Stimulated activated CD8-positive, alpha-beta memory T cell treated with anti-CD3 and anti-CD28 coated beads, Interleukin-12 subunit alpha, Interleukin-12 subunit beta, amount 100 ng/mL, for 4 hours (primary cell): ENCODE measurements at regions not wholly inside any gene's neighbourhood (a gene's known extent, or its start where the extent isn't known, plus 50 kb on each side); places are given as distances from the start of the nearest gene placed in this dataset.
A peak's percentile ranks its signal among the peaks of the same experiment; 100 is the strongest.
"Not testable (repeated sequence)": the region's sequence is repeated elsewhere in the genome, so short reads cannot be mapped to it uniquely, and the experiment has no call there.

Source experiments
- DNase-seq: peaks from one replicate; pipeline ENCODE4 v3.0.0-alpha.2; 2020; ENCODE audit warnings: low read depth

DNA sequence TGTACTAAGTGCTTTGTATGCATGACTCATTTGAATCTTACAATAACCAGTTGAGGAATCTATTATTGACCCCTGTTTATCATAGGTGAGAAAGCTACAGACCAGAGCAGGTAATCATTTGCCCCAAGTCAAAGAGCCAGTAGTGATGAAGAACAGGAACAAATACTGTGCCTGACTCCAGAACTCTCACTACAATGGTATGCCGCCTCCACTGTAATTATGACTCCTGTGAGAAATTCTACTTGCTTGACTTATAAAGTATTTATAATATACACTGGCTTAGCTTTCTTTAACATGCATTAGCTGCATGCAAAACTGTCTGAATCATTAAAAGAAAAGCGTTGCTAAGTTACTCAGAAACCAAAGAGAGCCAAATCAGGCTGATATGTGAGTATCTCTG, 92.6 kb downstream of the ZNF281 start:
- DNase-seq = no peak

DNA sequence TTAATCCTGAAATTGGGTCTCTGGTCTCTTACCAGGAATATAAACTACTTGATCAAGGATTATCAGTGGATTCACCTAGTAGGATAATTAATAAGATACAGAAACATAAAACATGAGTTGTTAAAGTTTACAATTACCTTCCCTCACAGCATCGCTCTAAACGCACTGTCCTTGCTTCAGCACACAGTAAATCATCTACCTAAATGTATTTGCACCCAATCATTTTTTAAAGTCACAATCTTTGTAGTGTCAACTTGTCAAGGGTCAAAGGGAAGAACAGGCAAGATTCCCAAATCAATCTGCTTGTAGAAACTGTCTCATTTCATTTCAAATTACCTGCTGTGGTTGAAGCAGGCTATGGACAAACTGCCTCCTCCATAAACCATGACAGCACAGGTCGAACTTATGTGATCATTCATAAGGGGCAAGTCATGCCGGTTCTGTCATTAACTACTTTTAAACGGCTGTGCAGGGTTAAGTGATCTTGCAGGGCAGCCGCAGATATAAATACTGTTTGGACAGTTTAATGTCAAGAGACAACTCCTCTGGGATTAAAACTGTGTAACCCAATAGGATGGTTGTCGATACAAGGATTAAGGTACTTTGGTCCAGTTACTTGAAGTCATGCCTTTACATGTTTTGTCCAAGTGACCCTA, 93.6 kb downstream of the ZNF281 start:
- DNase-seq = no peak

DNA sequence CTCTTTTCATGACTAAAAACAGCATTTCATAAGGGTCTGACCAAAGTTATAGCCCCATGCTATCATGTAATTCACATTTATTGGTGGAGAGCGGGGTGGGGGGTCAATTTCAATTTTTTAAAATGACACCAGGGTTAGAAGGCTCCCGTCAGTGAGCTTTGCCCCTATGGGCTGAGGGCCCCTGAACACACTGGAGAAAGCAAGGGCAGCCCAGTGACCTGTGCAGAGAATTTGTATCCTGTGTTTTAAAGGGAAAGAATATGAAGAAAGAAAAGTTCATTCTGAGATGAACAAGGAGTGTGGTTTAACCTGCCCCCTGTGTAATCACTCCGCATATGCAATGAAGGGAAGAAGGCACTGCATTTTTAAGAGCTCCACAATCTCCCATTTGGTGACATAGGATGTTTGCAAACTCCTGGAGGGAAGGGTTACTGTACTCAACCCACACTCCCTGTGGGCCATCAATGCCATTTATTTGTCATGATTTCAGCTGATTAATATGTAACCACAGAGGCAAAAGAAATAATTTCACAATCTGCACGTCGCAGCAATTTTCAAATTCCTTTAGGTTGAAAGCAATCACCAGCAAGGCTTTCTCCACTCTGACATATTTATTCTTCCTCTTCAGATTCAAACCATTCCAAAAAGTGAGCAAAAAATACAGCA, 95.6 kb downstream of the ZNF281 start:
- DNase-seq = no peak

DNA sequence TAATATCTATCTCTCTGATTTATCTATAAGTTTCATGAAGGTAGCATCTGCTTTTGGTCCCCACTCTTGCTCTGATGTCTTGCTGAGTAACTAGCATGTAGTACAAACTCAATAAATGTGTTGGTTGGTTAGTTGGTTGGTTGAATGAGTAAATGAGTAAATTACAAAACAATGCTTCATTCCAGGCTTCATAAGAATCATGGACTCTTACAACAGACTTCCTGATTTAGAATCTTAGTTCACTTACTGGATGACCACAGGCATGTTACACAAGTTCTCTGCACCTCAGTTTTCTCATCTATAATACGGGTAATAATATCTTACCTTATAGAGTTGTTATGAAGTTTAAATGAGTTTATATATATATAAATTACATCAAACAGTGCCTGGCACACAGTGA, 98.6 kb downstream of the ZNF281 start:
- no peak for DNase-seq

DNA sequence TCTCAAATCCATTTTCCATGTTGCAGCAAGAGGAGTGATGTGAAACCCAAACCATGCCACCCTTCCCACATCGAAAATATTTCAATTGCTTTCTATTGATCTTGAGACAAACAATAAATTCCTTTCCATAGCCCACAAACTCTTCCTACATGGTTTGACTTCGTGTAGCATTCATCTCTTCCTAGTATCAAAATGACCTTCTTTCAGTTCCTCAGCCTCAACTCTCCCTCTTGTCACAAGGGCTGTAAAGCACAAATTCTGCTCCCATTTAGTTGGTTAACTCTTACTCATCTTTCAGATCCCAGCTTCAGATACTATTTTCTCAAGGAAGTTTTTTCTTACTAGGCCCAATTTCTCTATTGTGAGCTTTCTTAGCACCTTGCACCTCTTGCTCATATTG, 99.0 kb downstream of the ZNF281 start:
- no peak for DNase-seq

DNA sequence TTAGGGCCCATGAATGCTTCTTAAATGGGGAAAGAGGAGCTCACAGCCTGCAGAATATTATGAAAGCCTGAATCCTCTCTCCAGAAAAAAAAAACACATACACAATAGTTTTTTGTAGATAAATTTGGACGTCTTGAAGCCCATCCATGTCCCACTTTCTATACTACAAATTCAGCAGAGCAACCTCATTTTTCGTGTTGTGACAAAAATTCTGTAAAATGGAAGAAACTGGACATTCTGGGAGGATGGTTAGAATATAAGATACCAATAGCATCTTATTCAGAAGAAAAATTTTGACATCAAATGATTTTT, 102.1 kb downstream of the ZNF281 start:
- DNase-seq = no peak

DNA sequence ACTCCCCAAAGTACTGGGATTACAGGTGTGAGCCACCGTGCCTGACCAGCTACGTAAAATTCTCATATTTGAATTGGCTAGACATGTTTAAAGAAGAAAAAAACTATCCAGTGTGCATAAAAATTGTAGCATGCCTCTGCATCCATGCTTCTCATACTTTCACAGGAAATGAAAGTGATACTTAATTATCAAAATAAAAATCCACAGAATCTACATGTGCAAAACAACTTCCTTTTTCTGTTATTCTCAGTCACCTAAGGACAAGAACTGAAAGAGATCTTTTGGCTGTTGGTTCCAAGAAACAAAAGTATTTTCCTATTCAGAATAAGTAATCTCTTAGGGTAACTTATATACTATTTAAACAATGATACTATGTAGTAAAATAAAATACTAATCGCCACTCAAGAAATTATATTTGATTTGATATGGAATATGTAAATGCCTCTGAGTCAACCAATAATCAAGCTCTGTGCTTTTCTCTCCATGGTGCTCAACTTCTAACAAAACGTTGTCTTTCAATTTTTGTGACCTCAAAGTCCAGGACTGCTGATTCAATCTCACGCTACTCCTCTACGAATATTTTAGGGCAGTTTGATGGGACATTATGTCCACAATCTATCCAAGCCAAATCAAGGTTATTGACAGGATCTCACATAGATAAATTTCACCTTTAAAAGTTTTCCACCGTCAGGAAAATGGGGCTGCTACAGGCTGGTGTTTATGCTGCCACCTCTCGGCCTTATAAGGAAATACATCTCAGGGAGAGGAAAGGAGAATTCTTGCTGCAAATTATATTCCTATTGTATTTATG, 102.7 kb downstream of the ZNF281 start:
- DNase-seq = no peak

DNA sequence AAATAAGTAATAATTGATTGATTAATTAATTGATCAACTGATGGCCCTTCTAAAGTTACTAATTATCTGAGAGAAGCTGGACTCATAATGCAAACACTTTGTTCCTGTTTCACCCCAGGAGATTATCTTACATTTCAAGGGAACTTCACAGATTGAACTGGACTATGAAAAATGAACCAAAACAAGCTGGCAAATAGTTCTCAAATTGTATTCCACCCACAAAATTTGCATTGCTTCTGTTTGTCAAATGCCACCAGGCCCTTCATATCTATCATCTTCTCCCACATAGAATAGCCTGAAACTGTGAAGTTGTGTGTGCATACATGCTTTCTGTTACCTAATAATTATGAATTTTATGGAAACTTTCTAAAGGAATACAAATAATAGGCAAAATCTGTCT, 104.0 kb downstream of the ZNF281 start:
- DNase-seq = no peak

DNA sequence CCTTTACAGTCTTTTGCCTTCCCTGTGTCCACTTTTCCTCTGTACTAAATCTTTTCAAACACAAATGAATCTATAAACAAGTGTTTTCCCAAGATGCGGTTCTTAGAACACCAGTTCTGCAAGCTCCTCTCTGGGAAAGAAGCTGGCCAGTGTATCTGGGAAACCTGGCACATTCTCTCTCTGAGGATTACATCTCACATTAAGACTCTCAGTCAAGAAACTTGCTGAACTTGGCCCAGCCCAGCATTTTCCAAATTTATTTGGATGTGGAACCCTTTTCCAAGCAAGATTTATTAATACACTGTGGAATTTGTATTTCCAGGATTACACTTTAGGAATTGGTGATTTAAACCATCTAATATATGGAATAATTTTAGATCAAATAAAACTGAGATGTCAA, 105.7 kb downstream of the ZNF281 start:
- no peak for DNase-seq

DNA sequence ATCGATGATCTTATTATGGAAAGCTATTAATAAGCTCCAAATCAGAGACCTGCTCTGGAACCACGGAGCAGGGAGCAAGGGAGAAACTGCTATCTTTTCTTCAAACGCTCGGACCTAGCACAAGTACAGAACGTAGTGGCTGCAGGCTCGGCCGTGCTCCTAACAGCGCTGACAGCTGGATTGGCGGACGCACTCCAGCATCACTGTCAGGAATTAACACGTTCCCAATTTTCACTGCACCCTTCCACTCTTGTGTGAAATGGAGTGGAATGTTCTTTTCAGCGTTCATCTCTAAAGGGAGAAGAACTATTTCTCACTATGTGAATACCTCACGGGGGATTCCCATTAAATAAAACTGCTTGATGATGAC, 106.9 kb downstream of the ZNF281 start:
- no peak for DNase-seq

DNA sequence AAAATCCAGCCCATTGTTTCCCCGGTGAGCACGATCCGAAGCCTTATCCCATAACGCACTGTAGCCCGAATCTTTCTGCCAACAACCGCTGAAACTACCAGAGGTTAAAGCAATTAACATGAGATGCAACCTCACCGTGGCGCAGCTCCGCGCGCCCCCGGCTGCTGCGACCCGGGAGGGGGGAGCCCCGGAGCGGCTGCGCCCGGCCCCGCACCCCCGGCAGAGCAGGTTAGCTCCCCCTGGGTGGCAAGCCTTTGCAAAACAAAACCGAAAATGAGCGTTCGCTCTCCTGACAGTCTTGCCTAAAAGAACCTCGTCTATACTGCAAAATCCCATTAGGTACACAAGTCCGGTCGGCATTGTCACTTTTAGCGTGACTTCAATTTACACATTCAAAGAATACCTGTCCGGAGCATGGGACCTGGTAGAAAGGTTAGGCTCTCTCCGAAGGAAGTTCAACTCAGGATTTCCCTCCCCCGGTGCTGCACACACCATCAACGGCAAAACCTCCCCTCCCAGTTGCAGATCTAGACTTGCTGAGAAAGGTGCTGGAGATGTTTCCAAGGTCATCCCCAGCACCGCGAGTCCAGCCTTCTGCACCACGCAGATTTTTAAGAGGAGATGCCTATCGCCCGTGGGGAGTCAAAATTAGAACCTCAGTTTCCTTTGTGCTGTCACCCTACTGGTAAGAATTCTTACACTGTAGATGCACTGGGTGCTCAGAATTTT, 107.5 kb downstream of the ZNF281 start:
- peak; percentile 52 for DNase-seq

DNA sequence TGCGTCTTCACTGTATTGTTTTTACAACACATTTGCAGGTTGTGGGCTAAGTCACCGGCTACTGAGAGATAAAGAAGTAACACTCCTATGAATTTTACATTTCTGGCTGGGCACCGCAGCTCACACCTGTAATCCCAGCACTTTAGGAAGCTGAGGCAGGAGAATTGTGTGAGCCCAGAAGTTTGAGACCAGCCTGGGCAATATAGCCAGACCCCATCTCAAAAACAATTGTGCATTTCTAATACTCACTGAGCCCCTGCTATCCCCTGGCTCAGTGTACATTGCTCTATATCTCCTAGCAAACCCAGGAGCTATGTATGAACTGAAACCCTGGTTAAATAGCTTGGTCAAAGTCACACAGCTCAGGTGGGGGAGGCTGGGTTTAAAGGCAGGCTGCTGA, 108.7 kb downstream of the ZNF281 start:
- no peak for DNase-seq

DNA sequence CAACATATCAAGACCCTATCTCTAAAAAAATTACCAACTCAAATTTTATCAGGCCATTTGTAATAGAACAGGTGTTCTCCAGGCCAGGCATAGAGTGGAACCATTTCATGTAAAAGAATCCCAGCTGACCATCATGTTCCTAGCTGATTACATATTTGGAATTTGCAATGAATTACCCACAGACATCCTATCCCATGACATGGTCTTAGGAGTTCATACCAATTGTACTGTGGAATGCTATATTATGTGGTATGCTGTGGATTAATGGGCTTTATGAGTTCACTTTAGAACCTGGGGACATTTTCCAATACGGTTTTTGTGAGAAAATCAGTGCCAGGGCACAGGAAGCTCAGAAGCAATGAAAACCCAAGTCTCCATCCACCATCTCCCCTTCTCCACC, 110.3 kb downstream of the ZNF281 start:
- no peak for DNase-seq

DNA sequence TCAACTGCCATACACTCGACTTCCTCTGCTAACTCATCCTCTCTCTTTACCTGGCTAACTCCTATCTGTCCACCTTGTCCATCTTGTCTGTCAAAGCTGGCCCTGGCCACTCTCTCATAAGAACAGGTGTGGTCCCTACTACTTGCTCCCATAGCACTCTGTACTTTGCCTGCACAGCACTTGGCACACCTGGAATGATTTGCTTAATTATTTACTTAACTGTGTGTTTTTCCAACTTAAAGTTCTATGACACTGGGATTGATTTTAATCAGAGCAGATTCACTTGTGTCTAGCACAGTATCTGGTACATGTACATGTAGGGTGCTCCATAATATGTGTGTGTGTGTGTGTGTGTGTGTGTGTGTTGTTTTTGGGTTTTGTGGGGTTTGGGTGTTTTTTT, 111.6 kb downstream of the ZNF281 start:
- no peak for DNase-seq

DNA sequence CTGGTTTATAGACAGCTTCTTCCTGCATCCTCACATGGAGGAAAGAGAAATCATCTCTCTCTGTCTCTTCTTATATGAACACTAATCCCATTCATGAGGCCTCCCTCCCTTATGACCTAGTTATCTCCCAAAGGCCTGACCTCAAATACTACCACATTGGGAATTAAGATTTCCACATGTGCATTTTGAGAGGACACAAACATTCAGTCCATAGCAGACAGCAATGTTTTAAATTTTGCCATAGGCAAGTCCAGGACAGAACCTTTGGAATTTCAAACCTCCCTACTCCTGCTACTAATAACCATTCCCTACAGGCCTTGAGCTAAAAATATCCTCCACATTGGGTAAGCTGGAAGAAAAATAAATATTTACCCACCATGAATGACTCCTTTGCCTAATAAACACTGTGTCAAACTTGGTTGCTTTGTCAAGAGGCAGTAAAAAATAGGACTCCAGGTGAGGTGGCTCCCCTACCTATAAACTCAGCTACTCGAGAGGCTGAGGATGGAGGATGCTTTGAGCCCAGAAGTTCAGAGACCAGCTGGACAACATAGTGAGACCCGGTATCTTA, 113.7 kb downstream of the ZNF281 start:
- DNase-seq = no peak

DNA sequence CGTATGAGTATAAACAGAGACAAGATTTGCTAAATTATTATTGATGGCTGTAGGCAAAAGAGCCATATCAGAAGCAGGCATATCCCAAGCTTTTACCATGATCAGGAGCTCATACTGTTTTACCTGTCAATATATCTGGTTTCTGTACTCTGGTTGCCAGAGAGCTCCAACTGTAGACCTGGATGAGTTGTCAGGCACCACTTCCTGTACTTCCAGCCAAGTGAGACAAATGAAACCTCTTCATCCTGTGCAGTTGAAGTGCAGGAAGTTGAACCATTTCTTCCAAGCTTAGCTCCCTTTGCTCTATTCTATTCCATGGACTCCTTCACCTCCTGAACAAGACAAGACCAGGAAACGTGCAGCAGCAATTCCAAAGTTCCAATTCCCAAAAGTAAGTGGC, 115.6 kb downstream of the ZNF281 start:
- DNase-seq = no peak

DNA sequence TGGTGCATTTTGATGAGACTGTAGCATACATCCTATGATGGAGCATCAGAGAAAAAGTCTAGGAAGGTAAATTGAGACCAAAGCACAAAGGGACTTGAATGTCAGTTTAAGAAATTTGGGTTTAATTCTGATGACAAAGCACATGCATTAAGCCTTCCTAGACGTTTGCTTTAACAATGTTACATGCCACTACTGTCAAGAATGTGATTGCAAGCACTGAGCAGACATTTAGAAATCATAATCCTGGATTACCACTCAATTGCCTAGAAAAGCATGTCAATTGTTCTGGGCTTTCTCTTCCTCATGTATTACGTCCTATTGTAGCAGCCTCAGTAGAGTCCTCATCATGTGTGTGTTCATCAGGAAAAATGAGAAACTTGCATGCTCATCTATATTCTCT, 117.1 kb downstream of the ZNF281 start:
- no peak for DNase-seq

DNA sequence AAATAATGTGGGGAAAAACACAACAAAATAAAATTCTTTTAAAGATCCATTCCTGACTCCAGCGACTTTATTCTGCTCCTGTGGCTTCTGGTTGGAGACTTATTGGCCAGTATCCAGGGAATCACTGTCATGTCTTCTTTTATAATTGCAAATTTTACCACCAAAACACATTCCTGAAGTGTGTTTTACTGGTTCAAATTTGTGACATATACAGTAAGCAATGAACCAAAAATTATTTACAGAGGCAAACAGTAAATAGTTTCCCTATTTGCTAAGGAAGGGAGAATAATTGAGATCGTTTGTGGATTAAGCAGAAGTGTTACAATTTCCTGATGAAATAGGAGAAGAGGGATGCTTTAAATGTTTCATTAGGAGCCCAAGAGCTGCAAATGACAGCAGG, 118.7 kb downstream of the ZNF281 start:
- no peak for DNase-seq

DNA sequence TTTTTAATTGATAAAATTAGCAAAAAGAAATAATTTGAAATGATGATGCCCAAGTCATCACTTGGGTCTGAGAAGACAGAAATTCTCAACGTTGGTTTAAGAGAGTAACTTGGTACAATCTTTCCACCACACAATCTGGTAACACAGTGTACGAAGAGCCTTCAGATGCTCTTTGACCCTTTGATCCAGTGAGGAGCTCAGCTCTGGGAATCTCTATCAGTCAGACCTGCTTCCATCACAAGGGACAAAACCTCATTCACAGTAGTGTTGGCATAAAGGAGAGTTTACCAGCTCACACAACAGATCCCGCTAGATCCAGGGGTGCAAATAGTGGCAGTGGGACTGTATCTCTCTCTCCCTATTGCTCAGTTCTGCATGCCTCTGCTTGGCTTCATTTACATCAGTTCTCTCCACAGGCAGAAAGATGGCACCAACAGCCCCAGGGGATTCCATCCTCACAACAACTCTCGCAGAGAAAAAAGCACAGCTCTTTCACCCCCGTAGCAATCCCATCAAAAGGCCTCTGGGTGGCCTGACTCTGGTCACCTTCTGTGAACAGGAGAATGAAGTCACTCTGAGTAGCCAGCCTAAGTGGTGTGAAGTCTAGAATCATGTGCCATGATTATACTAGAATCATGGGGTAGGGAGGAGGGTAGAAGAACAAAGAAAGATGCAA, 119.7 kb downstream of the ZNF281 start:
- no peak for DNase-seq

DNA sequence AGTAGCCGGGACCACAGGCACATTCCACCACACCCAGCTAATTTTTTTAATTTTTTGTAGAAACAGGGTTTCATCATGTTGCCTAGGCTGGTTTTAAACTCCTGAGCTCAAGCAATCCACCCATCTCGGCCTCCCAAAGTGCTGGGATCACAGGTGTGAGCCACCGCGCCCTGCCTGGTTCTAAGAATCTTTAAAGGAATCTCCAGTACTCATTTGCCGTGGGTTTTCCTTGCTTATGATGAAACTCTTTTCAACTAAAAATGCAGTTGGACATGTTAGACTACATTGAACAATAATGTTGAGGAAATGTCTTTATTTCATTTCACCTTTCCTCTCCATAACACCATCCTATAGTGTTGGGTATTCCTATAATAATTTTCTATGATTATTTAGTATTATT, 121.6 kb downstream of the ZNF281 start:
- DNase-seq = no peak

DNA sequence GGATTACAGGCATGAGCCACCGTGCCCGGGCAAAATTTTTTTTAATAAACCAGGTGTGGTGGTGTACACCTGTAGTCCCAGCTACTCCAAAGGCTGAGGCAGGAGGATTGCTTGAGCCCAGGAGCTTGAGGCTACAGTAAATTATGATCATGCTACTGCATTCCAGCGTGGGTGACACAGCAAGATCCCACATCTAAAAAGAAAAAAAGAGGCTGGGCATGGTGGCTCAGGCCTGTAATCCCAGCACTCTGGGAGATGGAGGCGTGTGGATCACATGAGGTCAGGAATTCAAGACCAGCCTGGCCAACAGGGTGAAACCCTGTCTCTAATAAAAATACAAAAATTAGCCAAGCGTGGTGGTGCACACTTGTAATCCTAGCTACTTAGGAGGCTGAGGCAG, 125.6 kb downstream of the ZNF281 start:
- DNase-seq = not testable (repeated sequence)

DNA sequence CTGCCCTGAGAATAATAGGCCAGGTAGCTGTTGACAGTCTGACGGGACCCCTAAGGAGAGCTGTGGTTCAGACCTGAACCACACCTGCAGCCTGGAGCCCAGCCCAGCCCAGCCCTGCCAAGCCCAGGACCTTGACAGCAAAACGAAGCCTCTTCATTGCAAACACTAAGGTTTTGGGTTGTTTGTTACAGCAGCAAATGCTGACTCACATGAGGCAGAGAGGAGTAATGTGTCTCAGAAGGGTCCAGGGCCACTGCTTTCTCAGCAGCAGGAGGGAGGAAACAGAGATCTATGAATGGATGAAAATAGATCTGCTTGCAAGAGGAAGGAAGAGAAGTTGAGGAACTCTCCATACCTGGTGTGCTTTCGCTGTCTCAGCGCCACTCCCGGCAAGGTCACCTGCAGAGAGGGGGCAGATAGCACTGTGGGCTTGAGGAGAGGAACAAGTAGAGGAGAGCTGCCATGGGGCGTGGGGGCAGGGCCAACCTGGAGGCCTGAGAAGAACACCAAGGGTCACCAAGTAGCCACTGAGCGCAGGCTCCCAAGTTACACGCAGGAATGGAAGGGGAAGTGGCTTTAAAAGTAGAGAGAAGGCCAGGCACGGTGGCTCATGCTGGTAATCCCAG, 127.2 kb downstream of the ZNF281 start:
- DNase-seq = no peak
